Lower leg skin (tissue), 3 donors: ENCODE measurements at regions not wholly inside any gene's neighbourhood (a gene's known extent, or its start where the extent isn't known, plus 50 kb on each side); places are given as distances from the start of the nearest gene placed in this dataset.

Source experiments
- POLR2A ChIP-seq, 2 donors: fragments of 450-650 bp; IDR thresholded peaks; one replicate each; pipeline ENCODE4 v1.6.1; 2016 to 2017; ENCODE audit warnings: antibody characterized with exemption in 2 of 2, mild to moderate bottlenecking in 1 of 2, moderate library complexity in 1 of 2
- TF ChIP-seq, protein P1 (sequence below), 3 donors: fragments of 450-650 bp; IDR thresholded peaks; one replicate each; pipeline ENCODE4 v1.5.1; 2016; ENCODE audit warnings: antibody characterized with exemption in 3 of 3, mild to moderate bottlenecking in 3 of 3, moderate library complexity in 2 of 3

DNA sequence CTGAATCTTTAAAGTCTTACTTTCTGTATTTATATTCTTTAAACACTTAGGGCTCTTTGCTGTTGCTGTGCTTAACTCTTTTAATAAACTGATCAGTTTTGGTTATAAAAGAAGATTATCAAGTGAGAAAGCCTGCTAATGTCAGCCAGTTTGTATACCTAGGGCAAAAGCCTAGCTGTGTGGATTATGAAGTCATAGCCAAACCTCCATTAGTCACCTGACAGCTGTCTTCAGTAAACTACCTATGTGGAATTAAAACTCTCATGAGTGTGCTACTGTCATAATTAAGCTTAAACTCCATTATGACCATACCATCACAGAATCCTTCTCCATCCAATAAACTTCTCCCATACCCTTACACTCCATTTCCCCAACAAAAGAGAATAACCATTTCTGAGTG is 762.7 kb downstream of the NTRK3 start:
- no peak for TF ChIP-seq POLR2A (IDR thresholded peaks at IDR 0.05)
- TF ChIP-seq, protein P1, sequence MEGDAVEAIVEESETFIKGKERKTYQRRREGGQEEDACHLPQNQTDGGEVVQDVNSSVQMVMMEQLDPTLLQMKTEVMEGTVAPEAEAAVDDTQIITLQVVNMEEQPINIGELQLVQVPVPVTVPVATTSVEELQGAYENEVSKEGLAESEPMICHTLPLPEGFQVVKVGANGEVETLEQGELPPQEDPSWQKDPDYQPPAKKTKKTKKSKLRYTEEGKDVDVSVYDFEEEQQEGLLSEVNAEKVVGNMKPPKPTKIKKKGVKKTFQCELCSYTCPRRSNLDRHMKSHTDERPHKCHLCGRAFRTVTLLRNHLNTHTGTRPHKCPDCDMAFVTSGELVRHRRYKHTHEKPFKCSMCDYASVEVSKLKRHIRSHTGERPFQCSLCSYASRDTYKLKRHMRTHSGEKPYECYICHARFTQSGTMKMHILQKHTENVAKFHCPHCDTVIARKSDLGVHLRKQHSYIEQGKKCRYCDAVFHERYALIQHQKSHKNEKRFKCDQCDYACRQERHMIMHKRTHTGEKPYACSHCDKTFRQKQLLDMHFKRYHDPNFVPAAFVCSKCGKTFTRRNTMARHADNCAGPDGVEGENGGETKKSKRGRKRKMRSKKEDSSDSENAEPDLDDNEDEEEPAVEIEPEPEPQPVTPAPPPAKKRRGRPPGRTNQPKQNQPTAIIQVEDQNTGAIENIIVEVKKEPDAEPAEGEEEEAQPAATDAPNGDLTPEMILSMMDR (IDR thresholded peaks at IDR 0.05), result no peak
